ENCODE measurements at regions not wholly inside any gene's neighbourhood (a gene's known extent, or its start where the extent isn't known, plus 50 kb on each side); places are given as distances from the start of the nearest gene placed in this dataset.

GRCh38 chr14:54116198-54116885 is 159.7 kb upstream of the BMP4 start:
- TF ChIP-seq CTCF (IDR thresholded peaks at IDR 0.05): no peak
- no peak overlapping the region for H3K27ac ChIP-seq
- H3K4me3 ChIP-seq: no peak overlapping the region
- DNase-seq (ENCODE audit: low spot score): no peak

GRCh38 chr14:54116972-54117371 is 160.3 kb upstream of the BMP4 start:
- Histone ChIP-seq H3K4me3 (no peak overlapping the region), H3K27ac (no peak overlapping the region)
- no peak for DNase-seq (ENCODE audit: low spot score)
- TF ChIP-seq CTCF (IDR thresholded peaks at IDR 0.05): no peak

- no peak for TF ChIP-seq CTCF (IDR thresholded peaks at IDR 0.05)
- Histone ChIP-seq H3K4me3 (no peak overlapping the region), H3K27ac (no peak overlapping the region)
- no peak for DNase-seq (ENCODE audit: low spot score)
Measured at GRCh38 chr14:54117396-54117795, 160.8 kb upstream of the BMP4 start.

GRCh38 chr14:54117924-54118323 is 161.3 kb upstream of the BMP4 start:
- no peak overlapping the region for H3K27ac ChIP-seq
- no peak for TF ChIP-seq CTCF (IDR thresholded peaks at IDR 0.05)
- DNase-seq (ENCODE audit: low spot score): no peak
- no peak overlapping the region for H3K4me3 ChIP-seq

GRCh38 chr14:54120260-54120659 is 163.6 kb upstream of the BMP4 start:
- Histone ChIP-seq H3K27ac (no peak overlapping the region), H3K4me3 (no peak overlapping the region)
- no peak for TF ChIP-seq CTCF (IDR thresholded peaks at IDR 0.05)
- no peak for DNase-seq (ENCODE audit: low spot score)

GRCh38 chr14:54121466-54122027 is 164.9 kb upstream of the BMP4 start:
- TF ChIP-seq CTCF (IDR thresholded peaks at IDR 0.05): no peak
- Histone ChIP-seq H3K27ac (peak overlapping the region in 1 of 2 donors; percentile 59), H3K4me3 (no peak overlapping the region)
- DNase-seq (ENCODE audit: low spot score): no peak

GRCh38 chr14:54123841-54124240 is 167.2 kb upstream of the BMP4 start:
- TF ChIP-seq CTCF (IDR thresholded peaks at IDR 0.05): no peak
- H3K27ac ChIP-seq: no peak overlapping the region
- H3K4me3 ChIP-seq: no peak overlapping the region
- no peak for DNase-seq (ENCODE audit: low spot score)
